B cell (primary cell): ENCODE measurements at regions not wholly inside any gene's neighbourhood (a gene's known extent, or its start where the extent isn't known, plus 50 kb on each side); places are given as distances from the start of the nearest gene placed in this dataset.

ENCODE experiments used
- CTCF ChIP-seq: fragments of 200-600 bp; IDR thresholded peaks from one replicate; pipeline ENCODE4 v1.8.0; 2022; ENCODE audit warnings: antibody characterized with exemption, mild to moderate bottlenecking
- EZH2 ChIP-seq: IDR thresholded peaks from 2 replicates; pipeline ENCODE4 v1.6.1; 2012; ENCODE audit warnings: borderline replicate concordance, low read depth, mild to moderate bottlenecking, moderate library complexity, low read length; ENCODE audit not compliant: insufficient read depth, poor library complexity, severe bottlenecking

GRCh38 chr5:72721844-72722243 is 94.6 kb upstream of the TNPO1 start:
- TF ChIP-seq CTCF (no peak), EZH2 (no peak)
